Renal cortex interstitium (tissue), 11 donors: ENCODE measurements at regions not wholly inside any gene's neighbourhood (a gene's known extent, or its start where the extent isn't known, plus 50 kb on each side); places are given as distances from the start of the nearest gene placed in this dataset.

Source experiments
- DNase-seq, 11 donors: peaks; one replicate each; pipeline ENCODE4 v3.0.0-alpha.2; 2013; ENCODE audit warnings: low read depth in 9 of 11, low spot score in 4 of 11; ENCODE audit errors: extremely low read depth in 1 of 11

DNA sequence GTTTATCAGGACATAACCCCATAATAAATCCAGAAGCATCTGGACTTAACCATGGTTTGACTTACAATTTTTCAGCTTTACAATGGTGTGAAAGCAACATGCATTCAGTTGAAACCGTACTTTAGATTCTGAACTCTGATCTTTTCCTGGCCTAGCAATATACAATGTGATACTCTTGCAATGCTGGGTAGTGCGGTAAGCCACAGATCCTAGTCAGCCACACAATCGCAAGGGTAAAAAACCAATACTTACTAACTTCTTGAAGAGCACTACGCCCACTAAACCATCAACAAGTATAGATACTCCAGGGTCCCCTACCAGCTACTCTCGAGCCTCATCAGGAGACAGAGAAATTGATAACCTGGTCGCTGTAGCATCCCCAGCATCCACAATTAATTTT is 71.0 kb upstream of the CCDC150 start:
- no peak for DNase-seq

DNA sequence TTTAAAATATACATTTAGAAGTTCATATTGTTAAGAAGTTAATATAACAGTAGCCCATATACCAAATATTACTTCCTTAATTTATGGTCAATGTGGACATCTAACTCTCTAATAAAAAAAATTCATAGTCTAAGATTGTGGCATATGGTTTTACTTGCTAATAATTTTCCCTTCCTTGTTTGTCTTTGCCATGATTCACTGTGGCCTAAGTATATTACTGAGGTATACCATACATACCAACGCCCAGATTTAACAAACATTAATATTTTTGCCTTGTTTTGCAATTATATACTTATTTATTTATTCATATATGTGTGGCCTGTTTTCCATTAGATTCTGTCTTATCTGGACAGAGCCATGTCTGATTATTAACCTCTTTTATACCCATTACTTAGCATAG is 54.6 kb upstream of the CCDC150 start:
- DNase-seq, result no peak

DNA sequence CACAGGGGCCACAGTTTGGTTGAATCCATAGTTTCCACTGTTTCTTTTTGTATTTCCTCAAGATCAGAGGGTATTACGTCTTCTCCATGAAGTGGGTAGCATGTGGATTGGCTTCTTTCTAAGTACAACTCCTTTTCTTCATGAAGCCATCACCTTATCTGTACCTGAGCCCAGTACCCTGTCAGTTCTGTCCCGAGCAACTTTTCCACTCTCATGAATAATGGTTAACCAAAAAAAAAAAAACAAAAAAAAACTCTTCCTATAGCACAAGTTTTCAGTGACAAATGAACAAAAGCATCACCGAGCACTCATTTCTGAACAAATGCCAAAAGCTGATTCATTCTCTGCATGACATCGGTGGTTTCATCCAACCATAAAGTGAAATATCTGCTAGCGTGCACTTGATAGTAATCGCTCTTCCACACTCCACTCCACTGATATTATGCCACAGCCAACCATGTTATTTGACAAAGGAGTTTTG is 53.0 kb upstream of the CCDC150 start:
- no peak for DNase-seq

DNA sequence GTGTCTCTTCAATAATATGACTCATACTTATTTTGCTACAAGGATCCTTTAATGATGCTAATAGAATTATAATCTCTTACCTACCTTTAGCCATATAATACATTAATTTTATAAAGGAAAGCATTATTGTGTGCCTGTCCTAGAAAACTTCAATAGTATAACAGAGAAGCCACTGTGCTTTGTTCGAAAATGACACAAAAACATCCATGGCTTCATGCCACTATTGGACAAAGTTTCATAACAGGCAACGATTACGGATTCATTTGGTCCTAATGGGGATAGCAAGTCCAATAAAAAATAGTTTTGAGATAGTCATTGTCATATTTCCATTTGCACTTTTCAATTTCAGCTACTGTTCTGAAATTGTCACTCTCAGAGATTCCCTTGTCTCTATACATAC is 52.5 kb upstream of the CCDC150 start:
- DNase-seq, result no peak

DNA sequence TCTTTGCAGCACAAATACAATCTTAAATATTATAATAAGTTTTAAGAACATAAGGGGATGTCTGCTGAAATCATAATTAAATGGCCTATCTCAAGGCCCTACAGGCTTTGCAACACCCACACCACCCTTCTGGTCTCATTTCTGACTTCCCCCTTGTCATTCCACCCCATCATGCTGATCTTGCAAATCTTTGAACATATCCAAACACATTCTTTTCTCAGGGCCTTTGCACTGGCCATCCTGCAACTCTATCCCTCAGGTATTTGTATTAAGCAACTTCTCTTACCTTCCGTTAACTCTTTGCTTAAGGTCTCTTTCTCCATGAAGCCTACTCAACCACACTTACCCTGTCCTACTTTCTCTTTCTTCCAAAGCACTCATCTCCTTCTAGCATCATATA is 51.8 kb upstream of the CCDC150 start:
- DNase-seq, result no peak

DNA sequence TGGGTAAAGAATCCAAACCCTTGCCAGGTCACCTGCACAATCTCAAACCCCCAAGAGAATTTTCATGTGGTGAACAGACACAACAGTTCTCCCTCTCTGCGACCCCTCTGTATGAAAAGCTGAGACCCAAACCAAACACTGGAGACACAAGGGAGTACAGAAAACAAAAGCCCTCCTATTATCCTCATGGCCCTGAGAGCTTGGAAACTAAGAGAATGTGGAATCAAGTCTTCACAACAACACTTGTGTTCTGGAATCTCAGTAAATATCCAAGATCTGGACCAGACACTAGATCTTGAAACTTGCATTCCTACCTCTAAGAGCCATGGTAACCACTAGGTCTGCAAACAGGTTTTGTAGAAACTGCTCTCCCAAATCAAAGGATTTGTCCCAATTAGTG is 50.1 kb upstream of the CCDC150 start:
- DNase-seq, result no peak
